Thymus (tissue), 11 donors: ENCODE measurements at regions not wholly inside any gene's neighbourhood (a gene's known extent, or its start where the extent isn't known, plus 50 kb on each side); places are given as distances from the start of the nearest gene placed in this dataset.

Source experiments
- DNase-seq, 9 donors: peaks; one replicate each; pipeline ENCODE4 v3.0.0-alpha.2; 2013; ENCODE audit warnings: low spot score in 9 of 9, low read depth in 6 of 9, missing footprints in 1 of 9
- H3K27ac ChIP-seq, 2 donors: one replicate each; pipeline ENCODE4 v1.5.1; 2013; ENCODE audit warnings: control low read depth in 1 of 2, low read depth in 1 of 2, low read length in 1 of 2, mild to moderate bottlenecking in 1 of 2, moderate library complexity in 1 of 2
- H3K27me3 ChIP-seq, 2 donors: one replicate each; pipeline ENCODE4 v1.5.1; 2013; ENCODE audit warnings: low read length in 1 of 2; ENCODE audit not compliant: control insufficient read depth in 2 of 2, insufficient read depth in 1 of 2
- H3K36me3 ChIP-seq, 2 donors: one replicate each; pipeline ENCODE4 v1.5.1; 2013; ENCODE audit warnings: low read length in 1 of 2, mild to moderate bottlenecking in 1 of 2, moderate library complexity in 1 of 2; ENCODE audit not compliant: control insufficient read depth in 2 of 2, insufficient read depth in 2 of 2
- H3K4me1 ChIP-seq, 2 donors: one replicate each; pipeline ENCODE4 v1.5.1; 2013; ENCODE audit warnings: low read length in 2 of 2; ENCODE audit not compliant: control insufficient read depth in 2 of 2, insufficient read depth in 2 of 2
- H3K4me3 ChIP-seq, 2 donors: one replicate each; pipeline ENCODE4 v1.5.1; 2013; ENCODE audit warnings: low read length in 2 of 2, control low read depth in 1 of 2, mild to moderate bottlenecking in 1 of 2
- H3K9me3 ChIP-seq, 2 donors: one replicate each; pipeline ENCODE4 v1.5.1; 2013; ENCODE audit warnings: low read length in 1 of 2, mild to moderate bottlenecking in 1 of 2; ENCODE audit not compliant: control insufficient read depth in 2 of 2, insufficient read depth in 1 of 2
- WGBS: extraction: QIAGEN DNeasy Blood & Tissue Kit; methylation state at CpG from one replicate; pipeline ENCODE4 v1.1.7; 2013; 5-methylcytosine and 5-hydroxymethylcytosine counted together
- donor health status: healthy.

- Histone ChIP-seq H3K36me3 (no peaks in the 10 kb centered on the region), H3K27me3 (peaks cover 0 to 62% of the 10 kb centered on the region in 2 donors), H3K4me1 (peaks cover 7 to 18% of the 10 kb centered on the region in 2 donors), H3K4me3 (no peak overlapping the region), H3K9me3 (no peaks in the 10 kb centered on the region), H3K27ac (no peak overlapping the region)
- no peak for DNase-seq
- WGBS, result 82% methylated on average over 20 of the region's 20 CpGs
Observed at GRCh38 chr2:242032780-242033656, 163.5 kb downstream of the RTP5 start.

GRCh38 chr2:242034138-242034537, 164.6 kb downstream of the RTP5 start:
- 86% methylated on average over 6 of the region's 6 CpGs for WGBS
- no peak for DNase-seq
- no peak overlapping the region for H3K27ac ChIP-seq

DNA sequence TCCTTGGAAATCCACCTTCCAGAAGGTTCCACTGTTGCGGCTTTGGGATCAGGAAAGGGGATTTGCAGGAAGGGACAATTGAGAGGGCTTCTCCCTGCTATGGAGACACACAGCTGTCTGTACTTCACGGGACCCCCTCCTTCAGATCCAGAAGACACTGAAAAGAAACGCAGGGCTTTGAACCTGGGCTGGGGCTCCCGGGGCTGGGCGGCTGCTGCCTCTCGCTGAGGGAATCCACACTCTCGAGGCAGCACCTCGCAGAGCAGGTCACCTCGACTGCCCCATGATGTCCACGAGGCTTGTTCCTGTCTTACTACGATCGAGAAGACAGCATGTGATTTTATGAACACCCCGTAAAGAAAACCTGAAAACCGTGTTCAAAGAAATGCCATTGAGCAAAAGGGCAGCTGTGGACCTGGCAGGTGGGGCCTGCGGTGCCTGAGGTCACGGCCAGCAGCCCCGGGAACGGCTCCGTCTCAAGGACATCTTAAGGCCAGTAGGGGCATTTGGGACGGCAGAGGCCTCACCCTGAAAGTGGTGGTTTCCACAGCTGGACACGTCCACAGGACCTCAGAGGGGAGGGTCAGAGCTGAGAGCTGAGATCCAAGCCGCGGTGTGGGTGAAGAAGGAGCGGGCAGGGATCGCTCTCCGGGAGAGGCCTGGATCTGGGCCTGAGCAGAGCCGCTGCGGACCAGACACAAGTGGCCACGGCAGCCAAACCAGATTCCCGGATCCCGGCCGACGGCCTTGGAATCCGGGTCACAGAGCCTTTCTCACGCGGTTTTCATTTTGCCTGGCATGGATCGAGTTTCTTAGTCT, 165.7 kb downstream of the RTP5 start:
- no peak overlapping the region for H3K4me3 ChIP-seq
- peaks cover 7 to 18% of the 10 kb centered on the region in 2 donors for H3K4me1 ChIP-seq
- peaks cover 0 to 59% of the 10 kb centered on the region in 2 donors for H3K27me3 ChIP-seq
- DNase-seq, result no peak
- H3K27ac ChIP-seq, result no peak overlapping the region
- no peaks in the 10 kb centered on the region for H3K9me3 ChIP-seq
- H3K36me3 ChIP-seq, result no peaks in the 10 kb centered on the region
- WGBS, result 92% methylated on average over 37 of the region's 37 CpGs

More at GRCh38 chr2:242034138-242034537, 164.6 kb downstream of the RTP5 start:
- Histone ChIP-seq H3K4me1 (peaks cover 7 to 18% of the 10 kb centered on the region in 2 donors), H3K27me3 (peaks cover 0 to 61% of the 10 kb centered on the region in 2 donors), H3K9me3 (no peaks in the 10 kb centered on the region), H3K36me3 (no peaks in the 10 kb centered on the region), H3K4me3 (no peak overlapping the region)

- Histone ChIP-seq H3K27ac (no peak overlapping the region), H3K9me3 (no peaks in the 10 kb centered on the region), H3K27me3 (peaks cover 0 to 57% of the 10 kb centered on the region in 2 donors), H3K4me1 (peaks cover 6 to 16% of the 10 kb centered on the region in 2 donors), H3K36me3 (no peaks in the 10 kb centered on the region), H3K4me3 (no peak overlapping the region)
- WGBS, result 87% methylated on average over 17 of the region's 17 CpGs
- no peak for DNase-seq
Observed at GRCh38 chr2:242035858-242036652, 166.5 kb downstream of the RTP5 start.

GRCh38 chr2:242036653-242036950, 167.1 kb downstream of the RTP5 start:
- Histone ChIP-seq H3K9me3 (peaks cover 0 to under 1% of the 10 kb centered on the region in 2 donors), H3K4me1 (peaks cover under 1 to 10% of the 10 kb centered on the region in 2 donors), H3K4me3 (no peak overlapping the region), H3K27ac (no peak overlapping the region), H3K27me3 (peaks cover 0 to 52% of the 10 kb centered on the region in 2 donors), H3K36me3 (no peaks in the 10 kb centered on the region)
- WGBS, result 86% methylated on average over 7 of the region's 7 CpGs
- no peak for DNase-seq

DNA sequence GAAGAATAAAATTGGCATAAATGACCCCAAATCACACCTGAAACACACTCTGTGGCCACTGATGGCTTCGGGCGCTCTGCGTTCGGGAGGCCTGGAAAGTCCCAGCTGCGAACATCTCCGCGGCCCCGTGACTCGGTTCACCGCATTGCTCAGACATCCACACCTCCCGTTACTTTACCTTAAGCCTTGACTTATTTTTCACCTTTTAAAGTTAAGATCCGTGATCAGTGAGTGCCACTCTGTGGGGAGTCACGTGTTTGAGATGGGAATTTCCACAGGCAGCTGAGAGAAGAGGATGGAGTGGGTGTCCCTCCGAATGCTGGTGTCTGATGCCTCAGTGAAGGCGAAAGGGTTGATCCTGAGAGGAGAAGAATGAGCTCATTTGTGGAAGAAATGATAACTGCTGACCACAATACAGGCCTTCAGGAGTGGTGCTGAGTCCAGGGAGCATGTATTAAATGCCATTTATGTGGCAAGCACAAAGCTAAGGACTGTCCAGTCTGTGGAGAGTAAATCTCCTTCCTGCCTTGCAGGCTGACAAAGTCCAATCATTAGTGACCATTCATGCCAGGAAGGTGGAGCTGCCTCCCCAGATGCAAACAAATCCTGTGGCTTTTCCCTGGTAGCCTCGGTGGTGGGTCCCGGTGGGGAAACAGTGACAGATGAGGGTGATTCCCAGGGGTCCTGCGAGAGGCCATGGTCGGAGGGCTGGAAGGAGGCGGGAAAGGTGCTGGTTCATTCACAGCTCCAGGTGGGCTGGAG, 168.8 kb downstream of the RTP5 start:
- DNase-seq, result no peak

GRCh38 chr2:242038928-242039341, 169.4 kb downstream of the RTP5 start:
- WGBS, result 80% methylated on average over 13 of the region's 13 CpGs
- peaks cover 0 to 33% of the 10 kb centered on the region in 2 donors for H3K27me3 ChIP-seq
- H3K4me3 ChIP-seq, result no peak overlapping the region
- DNase-seq, result no peak
- no peaks in the 10 kb centered on the region for H3K4me1 ChIP-seq
- no peaks in the 10 kb centered on the region for H3K36me3 ChIP-seq
- no peak overlapping the region for H3K27ac ChIP-seq
- H3K9me3 ChIP-seq, result peaks cover 0 to 4% of the 10 kb centered on the region in 2 donors

More for the DNA sequence above, 168.8 kb downstream of the RTP5 start:
- Histone ChIP-seq H3K9me3 (peaks cover 0 to 4% of the 10 kb centered on the region in 2 donors), H3K27me3 (peaks cover 0 to 38% of the 10 kb centered on the region in 2 donors), H3K4me1 (no peaks in the 10 kb centered on the region), H3K36me3 (no peaks in the 10 kb centered on the region), H3K27ac (no peak overlapping the region), H3K4me3 (no peak overlapping the region)
- 88% methylated on average over 20 of the region's 20 CpGs for whole genome bisulfite sequencing

- DNase-seq, result no peak
- Histone ChIP-seq H3K4me3 (no peak overlapping the region), H3K36me3 (no peaks in the 10 kb centered on the region), H3K27me3 (peaks cover 0 to 26% of the 10 kb centered on the region in 2 donors), H3K9me3 (peaks cover 0 to 11% of the 10 kb centered on the region in 2 donors), H3K27ac (no peak overlapping the region), H3K4me1 (no peaks in the 10 kb centered on the region)
- whole genome bisulfite sequencing, result 88% methylated on average over 10 of the region's 10 CpGs
Observed at GRCh38 chr2:242040303-242040655, 170.8 kb downstream of the RTP5 start.
